NCI-H2196 (cell line): ENCODE measurements at regions not wholly inside any gene's neighbourhood (a gene's known extent, or its start where the extent isn't known, plus 50 kb on each side); places are given as distances from the start of the nearest gene placed in this dataset.
"Not testable (repeated sequence)": the region's sequence is repeated elsewhere in the genome, so short reads cannot be mapped to it uniquely, and the experiment has no call there.

Experiments used
- DNase-seq: peaks from one replicate; lab custom pipeline; 2025; ENCODE audit not compliant: unreplicated experiment; lab: John Stamatoyannopoulos, UW

- no peak for DNase-seq
Measured at GRCh38 chrX:45447331-45447730, 246.7 kb upstream of the DIPK2B start.

- DNase-seq: no peak
Measured at GRCh38 chrX:45445745-45446412, 245.2 kb upstream of the DIPK2B start.

GRCh38 chrX:45437186-45437585 is 236.5 kb upstream of the DIPK2B start:
- DNase-seq: no peak

GRCh38 chrX:45435481-45435880 is 234.8 kb upstream of the DIPK2B start:
- no peak for DNase-seq

- DNase-seq: no peak
Measured at GRCh38 chrX:45434231-45434630, 233.6 kb upstream of the DIPK2B start.

GRCh38 chrX:45428831-45429230 is 228.2 kb upstream of the DIPK2B start:
- DNase-seq: no peak

GRCh38 chrX:45424326-45424725 is 223.7 kb upstream of the DIPK2B start:
- DNase-seq: no peak

- no peak for DNase-seq
Measured at GRCh38 chrX:45422216-45422925, 221.7 kb upstream of the DIPK2B start.

- no peak for DNase-seq
Measured at GRCh38 chrX:45421806-45422205, 221.1 kb upstream of the DIPK2B start.

- DNase-seq: no peak
Measured at GRCh38 chrX:45404206-45404605, 203.5 kb upstream of the DIPK2B start.

- no peak for DNase-seq
Measured at GRCh38 chrX:45401923-45402322, 201.2 kb upstream of the DIPK2B start.

- DNase-seq: not testable (repeated sequence)
Measured at GRCh38 chrX:45400951-45401725, 200.5 kb upstream of the DIPK2B start.

- DNase-seq: no peak
Measured at GRCh38 chrX:45400027-45400779, 199.5 kb upstream of the DIPK2B start.

GRCh38 chrX:45385757-45386156 is 185.1 kb upstream of the DIPK2B start:
- DNase-seq: no peak

- DNase-seq: no peak
Measured at GRCh38 chrX:45381841-45382240, 181.2 kb upstream of the DIPK2B start.

- DNase-seq: no peak
Measured at GRCh38 chrX:45381366-45381765, 180.7 kb upstream of the DIPK2B start.

GRCh38 chrX:45379236-45379635 is 178.6 kb upstream of the DIPK2B start:
- no peak for DNase-seq

- no peak for DNase-seq
Measured at GRCh38 chrX:45372151-45372550, 171.5 kb upstream of the DIPK2B start.

- DNase-seq: no peak
Measured at GRCh38 chrX:45368705-45369104, 168.0 kb upstream of the DIPK2B start.

- no peak for DNase-seq
Measured at GRCh38 chrX:45363596-45363995, 162.9 kb upstream of the DIPK2B start.

GRCh38 chrX:45360571-45360970 is 159.9 kb upstream of the DIPK2B start:
- no peak for DNase-seq
